SK-N-SH (cell line): ENCODE measurements at regions not wholly inside any gene's neighbourhood (a gene's known extent, or its start where the extent isn't known, plus 50 kb on each side); places are given as distances from the start of the nearest gene placed in this dataset.

ENCODE experiments used
- CTCF ChIA-PET: fragments of 300-600, 350-600 bp; formaldehyde crosslinking; extraction: SDS; loops from one replicate; lab custom pipeline; 2021; lab: Yijun Ruan, JAX
- POLR2A ChIA-PET: fragments of 350-600 bp; sonication (Branson Sonifier 250); formaldehyde crosslinking; extraction: SDS; loops from one replicate; lab custom pipeline; 2020; ENCODE audit warnings: antibody characterized with exemption, inconsistent platforms; lab: Yijun Ruan, JAX
- DNase-seq: peaks from one replicate; pipeline ENCODE4 v3.0.0; 2012
- H2AFZ ChIP-seq: fragments of 200-600 bp; sonication (generic); 2 replicates; pipeline ENCODE4 v1.8.1; 2016; ENCODE audit warnings: antibody characterized with exemption, mild to moderate bottlenecking, low read depth
- H3F3A ChIP-seq: fragments of 200-600 bp; sonication (generic); replicated peaks from 2 replicates; pipeline ENCODE3; 2016; ENCODE audit warnings: antibody characterized with exemption, mild to moderate bottlenecking; ENCODE audit not compliant: insufficient read depth
- H3K27ac ChIP-seq, 2 experiments: fragments of 200-500 bp in 1 of 2; fragments of 200-600 bp in 1 of 2; sonication (Bioruptor generic) in 1 of 2; sonication (generic), shearing (Covaris generic) in 1 of 2; 2 replicates each; pipeline versions ENCODE4 v1.5.1 to v1.6.1; 2014 to 2016; ENCODE audit warnings: low read depth in 2 of 2, inconsistent platforms in 1 of 2, low read length in 1 of 2, mild to moderate bottlenecking in 1 of 2, mixed read lengths in 1 of 2
- H3K27me3 ChIP-seq: fragments of 200-600 bp; sonication (generic), shearing (Covaris generic); 2 replicates; pipeline ENCODE4 v1.6.1; 2016; ENCODE audit warnings: mixed run types; ENCODE audit not compliant: insufficient read depth
- H3K36me3 ChIP-seq, 2 experiments: fragments of 200-500 bp in 1 of 2; fragments of 200-600 bp in 1 of 2; sonication (Bioruptor generic) in 1 of 2; sonication (generic) in 1 of 2; replicated peaks in 1 of 2; 2 replicates each; pipeline versions ENCODE3 to v1.5.1; 2014 to 2016; ENCODE audit warnings: low read length in 1 of 2, mild to moderate bottlenecking in 1 of 2; ENCODE audit not compliant: insufficient read depth in 2 of 2, control insufficient read depth in 1 of 2
- H3K4me1 ChIP-seq, 2 experiments: fragments of 200-500 bp in 1 of 2; fragments of 200-600 bp in 1 of 2; sonication (Bioruptor generic) in 1 of 2; sonication (generic), shearing (Covaris generic) in 1 of 2; 2 replicates each; pipeline versions ENCODE4 v1.5.1 to v1.6.1; 2014 to 2016; ENCODE audit warnings: low read depth in 1 of 2, low read length in 1 of 2, mixed run types in 1 of 2; ENCODE audit not compliant: insufficient read depth in 2 of 2, control insufficient read depth in 1 of 2
- H3K4me2 ChIP-seq: fragments of 200-600 bp; sonication (generic), shearing (Covaris generic); 2 replicates; pipeline ENCODE4 v1.6.1; 2017; ENCODE audit warnings: mixed run types
- H3K4me3 ChIP-seq, 2 experiments: fragments of 200-500 bp in 1 of 2; fragments of 200-600 bp in 1 of 2; sonication (Bioruptor generic) in 1 of 2; sonication (generic), shearing (Covaris generic) in 1 of 2; 2 replicates each; pipeline versions ENCODE4 v1.5.1 to v1.8.1; 2014 to 2016; ENCODE audit warnings: low read depth in 2 of 2, inconsistent platforms in 1 of 2, low read length in 1 of 2, mild to moderate bottlenecking in 1 of 2, mixed read lengths in 1 of 2, moderate library complexity in 1 of 2
- H3K79me2 ChIP-seq: fragments of 200-600 bp; sonication (generic); 2 replicates; pipeline ENCODE4 v1.8.1; 2017; ENCODE audit warnings: mild to moderate bottlenecking; ENCODE audit not compliant: insufficient read depth
- H3K9ac ChIP-seq: fragments of 200-600 bp; sonication (generic); 2 replicates; pipeline ENCODE4 v1.6.1; 2017; ENCODE audit warnings: mixed run types
- H3K9me2 ChIP-seq: fragments of 200-600 bp; sonication (generic); 2 replicates; pipeline ENCODE4 v1.6.1; 2017; ENCODE audit warnings: mixed run types
- H3K9me3 ChIP-seq: fragments of 200-600 bp; sonication (generic); 2 replicates; pipeline ENCODE4 v1.6.1; 2017; ENCODE audit warnings: mixed run types, mild to moderate bottlenecking, moderate library complexity
- H4K20me1 ChIP-seq: fragments of 200-600 bp; sonication (generic); 2 replicates; pipeline ENCODE4 v1.6.1; 2017; ENCODE audit warnings: mild to moderate bottlenecking, mixed run types; ENCODE audit not compliant: insufficient read depth
- EP300 ChIP-seq, 2 experiments: IDR thresholded peaks; 2 replicates each; pipeline versions ENCODE4 v1.4.0 to v1.6.1; 2012; ENCODE audit warnings: borderline replicate concordance in 1 of 2, low read depth in 1 of 2, low read length in 1 of 2
- EZH2phosphoT487 ChIP-seq: fragments of 200-600 bp; sonication (generic); IDR thresholded peaks from 2 replicates; pipeline ENCODE4 v1.6.1; 2017; ENCODE audit warnings: low read depth, mixed run types, mild to moderate bottlenecking, antibody characterized with exemption, moderate library complexity, borderline replicate concordance
- FOSL2 ChIP-seq: IDR thresholded peaks from 2 replicates; pipeline ENCODE4 v1.4.0; 2012; ENCODE audit warnings: low read depth, mild to moderate bottlenecking, moderate library complexity, borderline replicate concordance
- FOXM1 ChIP-seq: IDR thresholded peaks from 2 replicates; pipeline ENCODE4 v1.4.0; 2012; ENCODE audit warnings: low read depth, mild to moderate bottlenecking
- GABPA ChIP-seq: IDR thresholded peaks from 2 replicates; pipeline ENCODE4 v1.4.0; 2012; ENCODE audit warnings: low read depth, mild to moderate bottlenecking
- GATA2 ChIP-seq: sonication (generic); formaldehyde crosslinking; IDR thresholded peaks from 2 replicates; pipeline ENCODE4 v1.5.0; 2020; ENCODE audit warnings: mild to moderate bottlenecking, missing genetic modification reagents
- NFIC ChIP-seq: IDR thresholded peaks from 2 replicates; pipeline ENCODE4 v1.4.0; 2012; ENCODE audit warnings: borderline replicate concordance
- NRF1 ChIP-seq: IDR thresholded peaks from 2 replicates; pipeline ENCODE4 v1.6.1; 2012; ENCODE audit warnings: low read depth, mild to moderate bottlenecking, low read length
- RCOR1 ChIP-seq: fragments of 150-350 bp; IDR thresholded peaks from 2 replicates; pipeline ENCODE4 v1.6.1; 2017; ENCODE audit warnings: antibody characterized with exemption, low read length
- RFX5 ChIP-seq: IDR thresholded peaks from 2 replicates; pipeline ENCODE4 v1.6.1; 2012; ENCODE audit warnings: mild to moderate bottlenecking, improper control_type of control experiment, low read length
- SMC3 ChIP-seq: IDR thresholded peaks from 2 replicates; pipeline ENCODE4 v1.6.1; 2012; ENCODE audit warnings: low read depth, low read length, improper control_type of control experiment
- TCF12 ChIP-seq: IDR thresholded peaks from 2 replicates; pipeline ENCODE4 v1.4.0; 2012
- WGBS: methylation state at CpG from one replicate; pipeline ENCODE4 v1.1.6; 2017; ENCODE audit warnings: low lambda C conversion rate; 5-methylcytosine and 5-hydroxymethylcytosine counted together
- TF ChIP-seq, protein P1 (sequence below): fragments of 150-350 bp; IDR thresholded peaks from 2 replicates; pipeline ENCODE4 v1.6.1; 2016; ENCODE audit warnings: mild to moderate bottlenecking, low read depth, low read length
- TF ChIP-seq, protein P2 (sequence below): fragments of 200-600 bp; sonication (generic); IDR thresholded peaks from 2 replicates; pipeline ENCODE4 v1.6.1; 2017; ENCODE audit warnings: antibody characterized with exemption, mild to moderate bottlenecking, moderate library complexity
- TF ChIP-seq, protein P3 (sequence below): IDR thresholded peaks from 2 replicates; pipeline ENCODE4 v1.6.1; 2012; ENCODE audit warnings: mild to moderate bottlenecking, low read depth, low read length, moderate library complexity

DNA sequence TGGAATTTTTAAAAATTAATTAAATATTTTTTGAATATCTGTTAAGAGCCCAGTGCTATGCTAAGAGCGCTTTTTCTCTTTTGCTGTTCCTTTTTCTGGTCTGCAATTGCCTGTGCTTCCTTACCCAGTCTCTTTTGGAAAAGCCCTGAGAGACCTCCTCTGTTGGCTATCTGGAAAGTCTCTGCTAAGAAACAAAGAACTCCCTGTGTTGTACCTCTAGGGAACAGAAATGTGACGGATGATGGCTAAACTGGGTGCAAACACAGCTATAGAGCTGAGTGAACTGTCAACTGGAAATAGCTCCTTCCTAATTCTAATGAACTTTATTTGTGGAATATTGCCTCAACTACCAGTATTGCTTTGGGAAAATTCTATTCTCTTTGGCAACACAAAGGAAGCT is 261.6 kb upstream of the NOVA1 start:
- POLR2A ChIA-PET = no interaction called here
- no peak overlapping the region for H3K27ac ChIP-seq
- H3K4me3 ChIP-seq = no peak overlapping the region
- WGBS = 51% methylated on average over 2 of the region's 2 CpGs
- no peak overlapping the region for H3K4me2 ChIP-seq
- H3K9ac ChIP-seq = no peak overlapping the region
- no peaks in the 10 kb centered on the region for H3K36me3 ChIP-seq
- H3F3A ChIP-seq = peaks cover 5% of the 10 kb centered on the region
- no peaks in the 10 kb centered on the region for H3K27me3 ChIP-seq
- CTCF ChIA-PET = no interaction called here
- no peak for DNase-seq
- H2AFZ ChIP-seq = no peak overlapping the region
- H3K9me3 ChIP-seq = no peaks in the 10 kb centered on the region
- no peaks in the 10 kb centered on the region; a peak in 1 of 4 replicates for H3K4me1 ChIP-seq
- TF ChIP-seq FOSL2 (no peak), SMC3 (no peak), NRF1 (no peak), TCF12 (no peak)
- TF ChIP-seq, all 33 proteins: peak for 0
- Histone ChIP-seq H4K20me1 (no peaks in the 10 kb centered on the region), H3K79me2 (no peaks in the 10 kb centered on the region), H3K9me2 (no peaks in the 10 kb centered on the region)

DNA sequence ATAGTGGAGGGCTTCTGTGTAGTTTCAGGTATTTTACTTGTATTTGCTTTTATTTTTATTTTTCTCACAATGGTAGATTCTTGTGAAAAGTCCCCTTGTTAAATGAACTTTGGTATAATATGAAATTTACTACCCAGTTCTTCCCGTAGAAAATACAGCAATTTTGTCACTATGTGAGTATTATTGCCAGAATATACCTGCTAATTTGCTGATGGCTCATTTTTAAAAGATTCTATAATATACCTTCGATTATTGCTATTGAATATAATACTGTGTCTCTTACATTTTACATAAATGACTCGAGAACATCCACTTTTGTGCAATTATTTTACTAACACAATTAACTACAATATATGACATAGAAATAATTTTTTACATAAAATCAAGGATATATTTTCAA is 262.3 kb upstream of the NOVA1 start:
- H2AFZ ChIP-seq = no peak overlapping the region
- 41% methylated on average over 3 of the region's 3 CpGs for WGBS
- no peaks in the 10 kb centered on the region for H3K36me3 ChIP-seq

More for the DNA sequence above, 262.3 kb upstream of the NOVA1 start:
- peaks cover 5% of the 10 kb centered on the region for H3F3A ChIP-seq
- no peaks in the 10 kb centered on the region; a peak in 1 of 4 replicates for H3K4me1 ChIP-seq
- no peaks in the 10 kb centered on the region for H3K79me2 ChIP-seq
- no peak for DNase-seq
- no peak overlapping the region for H3K27ac ChIP-seq
- CTCF ChIA-PET = no interaction called here
- TF ChIP-seq EZH2phosphoT487 (no peak), GATA2 (CRISPR knock-in tag) (no peak), EP300 (IDR thresholded peaks at IDR 0.05; ENCODE audit: borderline replicate concordance in 1 of 2, low read depth in 1 of 2, low read length in 1 of 2) (no peak), RFX5 (no peak), NRF1 (no peak), FOXM1 (no peak), GABPA (no peak), RCOR1 (no peak), NFIC (no peak)
- TF ChIP-seq, protein P1, sequence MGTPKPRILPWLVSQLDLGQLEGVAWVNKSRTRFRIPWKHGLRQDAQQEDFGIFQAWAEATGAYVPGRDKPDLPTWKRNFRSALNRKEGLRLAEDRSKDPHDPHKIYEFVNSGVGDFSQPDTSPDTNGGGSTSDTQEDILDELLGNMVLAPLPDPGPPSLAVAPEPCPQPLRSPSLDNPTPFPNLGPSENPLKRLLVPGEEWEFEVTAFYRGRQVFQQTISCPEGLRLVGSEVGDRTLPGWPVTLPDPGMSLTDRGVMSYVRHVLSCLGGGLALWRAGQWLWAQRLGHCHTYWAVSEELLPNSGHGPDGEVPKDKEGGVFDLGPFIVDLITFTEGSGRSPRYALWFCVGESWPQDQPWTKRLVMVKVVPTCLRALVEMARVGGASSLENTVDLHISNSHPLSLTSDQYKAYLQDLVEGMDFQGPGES = no peak
- TF ChIP-seq, protein P2, sequence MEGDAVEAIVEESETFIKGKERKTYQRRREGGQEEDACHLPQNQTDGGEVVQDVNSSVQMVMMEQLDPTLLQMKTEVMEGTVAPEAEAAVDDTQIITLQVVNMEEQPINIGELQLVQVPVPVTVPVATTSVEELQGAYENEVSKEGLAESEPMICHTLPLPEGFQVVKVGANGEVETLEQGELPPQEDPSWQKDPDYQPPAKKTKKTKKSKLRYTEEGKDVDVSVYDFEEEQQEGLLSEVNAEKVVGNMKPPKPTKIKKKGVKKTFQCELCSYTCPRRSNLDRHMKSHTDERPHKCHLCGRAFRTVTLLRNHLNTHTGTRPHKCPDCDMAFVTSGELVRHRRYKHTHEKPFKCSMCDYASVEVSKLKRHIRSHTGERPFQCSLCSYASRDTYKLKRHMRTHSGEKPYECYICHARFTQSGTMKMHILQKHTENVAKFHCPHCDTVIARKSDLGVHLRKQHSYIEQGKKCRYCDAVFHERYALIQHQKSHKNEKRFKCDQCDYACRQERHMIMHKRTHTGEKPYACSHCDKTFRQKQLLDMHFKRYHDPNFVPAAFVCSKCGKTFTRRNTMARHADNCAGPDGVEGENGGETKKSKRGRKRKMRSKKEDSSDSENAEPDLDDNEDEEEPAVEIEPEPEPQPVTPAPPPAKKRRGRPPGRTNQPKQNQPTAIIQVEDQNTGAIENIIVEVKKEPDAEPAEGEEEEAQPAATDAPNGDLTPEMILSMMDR = no peak
- TF ChIP-seq, protein P3, sequence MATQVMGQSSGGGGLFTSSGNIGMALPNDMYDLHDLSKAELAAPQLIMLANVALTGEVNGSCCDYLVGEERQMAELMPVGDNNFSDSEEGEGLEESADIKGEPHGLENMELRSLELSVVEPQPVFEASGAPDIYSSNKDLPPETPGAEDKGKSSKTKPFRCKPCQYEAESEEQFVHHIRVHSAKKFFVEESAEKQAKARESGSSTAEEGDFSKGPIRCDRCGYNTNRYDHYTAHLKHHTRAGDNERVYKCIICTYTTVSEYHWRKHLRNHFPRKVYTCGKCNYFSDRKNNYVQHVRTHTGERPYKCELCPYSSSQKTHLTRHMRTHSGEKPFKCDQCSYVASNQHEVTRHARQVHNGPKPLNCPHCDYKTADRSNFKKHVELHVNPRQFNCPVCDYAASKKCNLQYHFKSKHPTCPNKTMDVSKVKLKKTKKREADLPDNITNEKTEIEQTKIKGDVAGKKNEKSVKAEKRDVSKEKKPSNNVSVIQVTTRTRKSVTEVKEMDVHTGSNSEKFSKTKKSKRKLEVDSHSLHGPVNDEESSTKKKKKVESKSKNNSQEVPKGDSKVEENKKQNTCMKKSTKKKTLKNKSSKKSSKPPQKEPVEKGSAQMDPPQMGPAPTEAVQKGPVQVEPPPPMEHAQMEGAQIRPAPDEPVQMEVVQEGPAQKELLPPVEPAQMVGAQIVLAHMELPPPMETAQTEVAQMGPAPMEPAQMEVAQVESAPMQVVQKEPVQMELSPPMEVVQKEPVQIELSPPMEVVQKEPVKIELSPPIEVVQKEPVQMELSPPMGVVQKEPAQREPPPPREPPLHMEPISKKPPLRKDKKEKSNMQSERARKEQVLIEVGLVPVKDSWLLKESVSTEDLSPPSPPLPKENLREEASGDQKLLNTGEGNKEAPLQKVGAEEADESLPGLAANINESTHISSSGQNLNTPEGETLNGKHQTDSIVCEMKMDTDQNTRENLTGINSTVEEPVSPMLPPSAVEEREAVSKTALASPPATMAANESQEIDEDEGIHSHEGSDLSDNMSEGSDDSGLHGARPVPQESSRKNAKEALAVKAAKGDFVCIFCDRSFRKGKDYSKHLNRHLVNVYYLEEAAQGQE = no peak
- H3K4me2 ChIP-seq = no peak overlapping the region
- H3K9ac ChIP-seq = no peak overlapping the region
- H4K20me1 ChIP-seq = no peaks in the 10 kb centered on the region
- no peak overlapping the region for H3K4me3 ChIP-seq
- POLR2A ChIA-PET = no interaction called here
- H3K9me3 ChIP-seq = no peaks in the 10 kb centered on the region
- H3K9me2 ChIP-seq = no peaks in the 10 kb centered on the region
- no peaks in the 10 kb centered on the region for H3K27me3 ChIP-seq
